Choroid plexus epithelial cell (primary cell): ENCODE measurements at regions not wholly inside any gene's neighbourhood (a gene's known extent, or its start where the extent isn't known, plus 50 kb on each side); places are given as distances from the start of the nearest gene placed in this dataset.
A peak's percentile ranks its signal among the peaks of the same experiment; 100 is the strongest.

Experiments used
- DNase-seq: peaks from one replicate; pipeline ENCODE4 v3.0.0-alpha.2; 2010; ENCODE audit warnings: low read depth
- H3K4me3 ChIP-seq: 2 replicates; pipeline ENCODE4 v1.5.1; 2011; ENCODE audit warnings: low read depth, mild to moderate bottlenecking, control low read depth, low read length, moderate library complexity
- TF ChIP-seq, protein P1 (sequence below): conservative IDR thresholded peaks from 2 replicates; pipeline ENCODE4 v1.5.1; 2011; ENCODE audit warnings: low read depth, mild to moderate bottlenecking, control low read depth, inconsistent platforms, low read length, moderate library complexity

- TF ChIP-seq, protein P1, sequence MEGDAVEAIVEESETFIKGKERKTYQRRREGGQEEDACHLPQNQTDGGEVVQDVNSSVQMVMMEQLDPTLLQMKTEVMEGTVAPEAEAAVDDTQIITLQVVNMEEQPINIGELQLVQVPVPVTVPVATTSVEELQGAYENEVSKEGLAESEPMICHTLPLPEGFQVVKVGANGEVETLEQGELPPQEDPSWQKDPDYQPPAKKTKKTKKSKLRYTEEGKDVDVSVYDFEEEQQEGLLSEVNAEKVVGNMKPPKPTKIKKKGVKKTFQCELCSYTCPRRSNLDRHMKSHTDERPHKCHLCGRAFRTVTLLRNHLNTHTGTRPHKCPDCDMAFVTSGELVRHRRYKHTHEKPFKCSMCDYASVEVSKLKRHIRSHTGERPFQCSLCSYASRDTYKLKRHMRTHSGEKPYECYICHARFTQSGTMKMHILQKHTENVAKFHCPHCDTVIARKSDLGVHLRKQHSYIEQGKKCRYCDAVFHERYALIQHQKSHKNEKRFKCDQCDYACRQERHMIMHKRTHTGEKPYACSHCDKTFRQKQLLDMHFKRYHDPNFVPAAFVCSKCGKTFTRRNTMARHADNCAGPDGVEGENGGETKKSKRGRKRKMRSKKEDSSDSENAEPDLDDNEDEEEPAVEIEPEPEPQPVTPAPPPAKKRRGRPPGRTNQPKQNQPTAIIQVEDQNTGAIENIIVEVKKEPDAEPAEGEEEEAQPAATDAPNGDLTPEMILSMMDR, result no peak
- no peak overlapping the region for H3K4me3 ChIP-seq
- DNase-seq, result no peak
Observed at GRCh38 chr2:234673501-234673900, 176.6 kb upstream of the ARL4C start.

DNA sequence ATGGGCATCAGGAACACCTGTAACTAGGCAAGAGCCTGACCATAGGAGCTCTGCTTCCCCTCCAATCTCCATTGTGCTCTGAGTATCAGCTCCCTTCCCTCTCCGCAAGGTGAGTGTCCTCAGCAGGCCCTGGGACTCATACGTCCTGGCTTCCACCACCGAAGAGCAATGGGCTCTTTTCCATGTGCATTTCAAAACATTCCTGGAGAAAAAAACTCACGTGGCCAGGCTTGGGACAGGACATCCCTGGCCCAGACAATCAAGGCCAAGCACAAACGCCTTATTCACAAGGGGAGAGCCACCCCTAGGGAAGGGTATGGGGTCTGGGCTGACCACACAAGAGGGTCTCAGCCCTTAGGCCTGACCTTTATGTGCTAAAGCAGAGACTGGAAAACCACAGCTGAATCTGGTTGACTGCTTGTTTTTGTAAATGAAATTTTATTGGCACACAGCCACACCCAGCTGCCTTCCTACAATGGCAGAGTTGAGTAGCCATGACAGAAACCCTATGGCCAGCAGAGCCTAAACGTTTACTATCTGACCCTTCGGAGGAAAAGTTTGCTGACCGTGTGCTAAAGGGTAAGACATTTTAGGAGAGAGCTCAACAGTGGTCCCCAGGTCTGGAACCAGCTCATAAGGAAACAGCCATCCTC lies 175.7 kb upstream of the ARL4C start:
- no peak overlapping the region for H3K4me3 ChIP-seq
- TF ChIP-seq, protein P1, result no peak
- DNase-seq, result no peak

GRCh38 chr2:234671716-234672115 lies 174.8 kb upstream of the ARL4C start:
- TF ChIP-seq, protein P1, result no peak
- H3K4me3 ChIP-seq, result no peak overlapping the region
- DNase-seq, result no peak

DNA sequence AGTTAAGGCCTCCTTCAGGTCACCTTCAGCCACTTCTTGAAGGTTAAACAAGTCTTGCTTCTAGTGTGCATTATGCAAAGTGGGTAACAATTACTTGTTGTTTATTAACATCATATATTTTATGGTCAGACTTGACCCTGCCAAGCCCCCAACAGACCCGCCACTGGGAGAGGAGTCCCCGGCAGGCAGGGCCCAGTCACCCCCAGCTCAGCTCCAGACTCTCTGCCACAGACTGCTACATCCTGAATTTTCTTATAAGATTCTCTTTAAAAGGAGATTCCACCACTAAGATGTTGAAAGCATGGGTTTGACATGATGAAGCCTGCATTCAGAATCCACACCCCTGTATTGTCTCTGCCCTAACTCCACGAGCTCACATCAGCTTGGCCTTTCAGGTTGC lies 174.3 kb upstream of the ARL4C start:
- TF ChIP-seq, protein P1, result no peak
- no peak for DNase-seq
- no peak overlapping the region for H3K4me3 ChIP-seq

- no peak for DNase-seq
- TF ChIP-seq, protein P1, result no peak
Observed at GRCh38 chr2:234670806-234671205, 173.9 kb upstream of the ARL4C start.

DNA sequence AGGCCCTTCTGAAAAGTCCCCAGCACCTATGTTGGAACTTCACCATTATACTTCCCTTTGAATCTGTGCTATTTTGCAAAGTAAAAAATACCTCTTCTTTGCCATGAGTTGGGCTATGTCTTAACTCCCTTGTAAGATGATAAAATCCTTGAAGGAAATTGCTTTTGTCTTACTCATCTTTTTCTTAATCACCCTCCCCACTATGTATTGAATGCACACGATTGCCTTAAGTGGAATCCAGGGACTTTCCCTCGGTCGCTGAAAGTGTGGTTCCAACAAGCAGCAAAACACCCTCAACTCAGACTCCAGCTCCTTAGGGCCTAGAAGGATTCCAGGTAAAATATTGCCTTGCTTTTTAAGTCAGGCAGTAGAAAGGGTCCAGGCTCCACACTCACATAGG lies 173.2 kb upstream of the ARL4C start:
- TF ChIP-seq, protein P1, result no peak
- H3K4me3 ChIP-seq, result no peak overlapping the region
- DNase-seq, result peak; percentile 95

More at GRCh38 chr2:234670806-234671205, 173.9 kb upstream of the ARL4C start:
- no peak overlapping the region for H3K4me3 ChIP-seq

- no peak overlapping the region for H3K4me3 ChIP-seq
- no peak for DNase-seq
- TF ChIP-seq, protein P1, result peak; percentile 33
Observed at GRCh38 chr2:234669621-234670020, 172.7 kb upstream of the ARL4C start.
